GM21529 (cell line): ENCODE measurements at regions not wholly inside any gene's neighbourhood (a gene's known extent, or its start where the extent isn't known, plus 50 kb on each side); places are given as distances from the start of the nearest gene placed in this dataset.

Experiments
- ATAC-seq: cut with Tn5 transposase; IDR thresholded peaks from one replicate; pipeline ENCODE4 v1.9.1; 2021; ENCODE audit not compliant: unreplicated experiment

DNA sequence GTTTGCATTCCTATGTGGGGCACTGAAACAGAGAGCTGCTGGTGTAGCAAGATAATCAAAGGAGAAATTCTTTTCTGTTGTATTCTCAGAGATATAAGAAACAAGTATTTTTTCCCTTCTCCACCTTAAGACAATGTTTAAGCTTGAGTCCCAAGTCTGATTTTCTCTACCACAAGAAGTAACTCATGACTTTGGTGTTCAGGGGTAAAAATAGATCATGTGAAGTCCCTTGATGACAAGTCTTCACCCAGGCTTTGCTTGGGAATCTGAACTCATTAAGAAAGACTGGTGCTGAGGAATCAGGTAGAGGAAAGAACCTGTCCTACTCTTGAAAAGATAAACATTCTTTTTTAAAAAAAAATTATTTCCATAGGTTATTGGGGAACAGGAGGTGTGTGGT is 205.6 kb downstream of the ALDH8A1 start:
- ATAC-seq, result no peak

DNA sequence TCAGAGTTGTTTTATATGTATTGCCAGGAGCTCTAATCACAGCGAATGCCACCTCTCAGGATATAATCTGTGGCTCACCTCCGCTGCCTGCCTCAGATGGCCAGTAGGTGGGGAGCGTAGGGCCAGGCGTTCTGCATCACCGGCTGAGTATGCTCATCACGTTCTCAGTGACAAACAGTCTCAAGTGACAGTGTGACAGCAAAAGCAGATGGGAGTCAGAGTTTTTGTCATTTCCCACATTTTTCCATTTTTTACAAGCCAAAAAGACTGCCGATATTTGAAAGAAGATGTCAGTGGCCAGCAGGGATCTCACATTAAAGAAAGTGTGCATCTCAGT is 208.7 kb downstream of the ALDH8A1 start:
- no peak for ATAC-seq

DNA sequence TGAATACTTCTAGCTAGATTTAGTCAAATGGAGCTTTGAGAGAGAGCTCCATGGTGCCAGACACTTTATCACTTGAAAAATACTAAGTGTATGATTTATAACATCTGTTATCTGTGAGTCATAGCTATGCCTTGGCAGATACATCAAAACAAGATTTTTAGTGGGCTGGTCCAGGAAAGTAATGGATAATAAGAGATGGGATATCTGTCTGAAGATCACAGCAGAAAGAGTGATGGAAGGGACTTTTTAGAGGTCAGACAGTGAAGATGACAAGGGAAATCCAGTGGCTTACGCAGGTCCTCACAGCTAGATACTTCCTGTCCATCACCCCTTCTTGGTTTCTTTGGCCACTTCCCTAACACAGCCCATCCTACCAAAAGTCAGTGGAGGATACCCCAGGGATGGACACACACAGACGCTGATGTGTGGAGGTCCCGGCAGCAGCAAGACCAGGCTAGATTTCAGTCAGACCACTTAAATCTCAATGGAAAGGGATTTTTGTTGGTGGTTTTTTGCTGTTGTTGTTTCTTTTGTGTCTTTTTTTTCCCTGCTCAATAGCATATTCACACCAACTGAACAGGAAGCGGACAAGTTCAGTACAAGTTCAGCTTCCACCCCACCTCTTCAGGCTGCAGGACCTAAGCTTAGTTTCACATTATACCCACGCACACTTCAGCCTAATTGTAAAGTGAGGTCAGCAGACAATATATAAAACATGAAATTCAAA is 209.3 kb downstream of the ALDH8A1 start:
- no peak for ATAC-seq

DNA sequence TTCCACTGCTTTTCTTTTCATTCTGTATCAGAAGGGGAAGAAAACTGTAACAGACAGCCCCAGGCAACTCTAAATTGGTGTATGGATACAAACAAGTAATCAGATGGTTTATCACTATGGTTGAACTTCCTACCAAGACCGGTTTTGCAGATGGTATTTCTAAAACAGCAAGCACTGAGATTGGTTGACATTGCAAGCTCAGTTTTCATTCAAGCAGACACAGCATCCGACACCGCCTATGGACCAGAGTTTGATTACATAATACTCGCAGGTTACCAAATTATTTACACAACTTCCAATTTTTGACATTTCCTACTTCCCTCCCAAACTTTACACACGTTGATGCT is 209.9 kb downstream of the ALDH8A1 start:
- ATAC-seq, result no peak

DNA sequence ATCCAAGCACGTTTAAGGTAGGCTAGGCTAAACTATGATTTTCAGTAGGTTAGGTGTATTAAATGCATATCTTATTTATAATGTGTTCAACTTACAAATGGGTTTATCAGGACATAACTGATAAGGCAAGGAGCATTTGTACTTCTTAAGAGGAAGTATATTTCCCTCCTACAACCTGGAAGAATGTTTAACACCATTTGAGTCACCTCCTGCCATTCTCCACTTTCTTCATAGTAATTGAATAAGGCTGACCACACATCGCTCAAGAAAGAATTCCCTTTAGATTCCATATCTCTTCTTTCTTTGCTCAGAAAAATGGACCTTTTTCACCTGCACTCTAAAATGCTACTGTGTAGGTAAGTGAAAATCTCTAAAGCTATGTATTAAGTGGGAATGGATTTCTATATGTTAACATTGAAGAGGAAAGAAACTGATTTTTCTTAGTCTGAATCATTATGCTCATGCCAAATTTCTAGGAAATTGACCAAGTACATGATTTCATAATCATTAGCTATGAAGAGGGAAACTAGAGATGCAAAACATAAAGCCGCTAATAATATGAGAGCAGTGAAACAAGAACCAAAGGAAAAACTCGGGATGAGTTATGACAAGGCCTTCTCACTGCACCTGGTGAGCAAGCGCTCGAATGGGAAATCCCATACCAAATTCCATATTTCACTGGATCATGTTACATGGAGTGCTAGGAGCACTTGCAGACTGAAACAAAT is 210.4 kb downstream of the ALDH8A1 start:
- no peak for ATAC-seq

DNA sequence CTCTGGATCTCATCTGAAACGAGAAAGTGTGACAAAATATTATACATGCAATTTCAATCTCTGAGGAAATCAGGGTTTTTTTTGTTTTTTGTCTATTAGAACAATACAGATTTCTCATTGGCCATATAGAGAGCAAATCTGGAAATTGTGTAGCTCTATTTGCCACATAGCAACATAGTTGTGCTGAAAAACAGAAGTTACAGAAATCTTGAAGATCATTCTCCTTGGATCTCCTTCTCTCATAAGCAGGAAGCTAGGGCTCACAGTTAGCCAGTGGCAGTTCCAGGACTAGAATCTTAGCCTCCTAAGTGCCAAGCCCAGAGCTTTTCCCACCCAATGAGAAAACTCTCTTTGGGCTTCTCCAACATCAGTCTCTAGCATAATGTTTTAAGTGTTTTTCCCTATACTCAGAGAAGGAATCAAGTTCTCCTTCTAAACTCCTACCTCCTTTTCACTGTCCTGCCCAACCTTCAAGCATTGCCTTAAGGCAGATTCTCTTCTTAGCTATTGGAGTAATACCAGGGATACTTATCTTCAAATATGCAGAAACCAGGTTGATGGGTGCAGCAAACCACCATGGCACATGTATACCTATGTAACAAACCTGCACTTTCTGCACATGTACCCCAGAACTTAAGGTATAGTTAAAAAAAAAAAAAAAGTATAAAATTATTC is 211.6 kb downstream of the ALDH8A1 start:
- ATAC-seq, result no peak

DNA sequence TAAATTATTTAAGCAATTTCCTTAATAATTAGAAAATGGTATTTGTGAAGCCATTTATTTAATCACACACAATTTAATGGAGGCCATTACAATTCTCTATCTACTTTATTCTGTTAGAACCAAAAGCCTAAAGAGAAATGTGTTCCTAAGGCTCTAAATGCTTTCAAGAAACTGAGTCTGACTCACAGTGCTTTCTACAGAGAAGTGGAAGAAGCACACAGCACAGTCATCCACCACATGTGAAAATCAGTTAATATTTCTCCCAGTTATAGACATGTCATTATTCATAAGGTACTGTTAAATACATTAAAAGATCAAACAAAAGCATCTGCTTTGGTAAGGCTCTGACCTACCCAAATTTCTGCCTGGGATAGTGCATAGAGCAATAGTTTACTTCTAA is 214.4 kb downstream of the ALDH8A1 start:
- ATAC-seq, result no peak

DNA sequence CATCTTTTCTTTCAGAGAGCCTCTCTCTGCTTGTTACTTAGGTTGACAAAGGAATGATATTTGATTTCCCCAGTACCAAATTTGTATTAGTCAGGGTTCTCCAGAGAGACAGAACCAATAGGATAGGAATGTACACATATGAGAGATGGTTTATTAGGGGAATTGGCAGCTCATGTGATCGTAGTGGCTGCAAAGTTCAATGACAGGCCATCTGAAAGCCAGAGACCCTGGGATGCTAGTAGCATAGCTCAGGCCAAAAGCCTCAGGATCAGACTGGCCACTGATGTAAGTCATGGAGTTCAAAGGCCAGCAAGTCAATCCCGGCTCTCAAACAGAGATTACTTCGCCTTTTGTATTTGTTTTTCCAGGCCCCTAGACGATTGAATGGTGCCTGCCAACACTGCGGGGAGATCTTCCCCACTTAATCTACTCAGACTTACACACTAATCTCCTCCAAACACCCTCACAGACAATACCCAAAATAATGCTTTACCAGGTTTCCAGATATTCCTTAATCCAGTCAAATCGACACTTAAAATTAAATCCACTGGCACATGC is 215.5 kb downstream of the ALDH8A1 start:
- no peak for ATAC-seq

DNA sequence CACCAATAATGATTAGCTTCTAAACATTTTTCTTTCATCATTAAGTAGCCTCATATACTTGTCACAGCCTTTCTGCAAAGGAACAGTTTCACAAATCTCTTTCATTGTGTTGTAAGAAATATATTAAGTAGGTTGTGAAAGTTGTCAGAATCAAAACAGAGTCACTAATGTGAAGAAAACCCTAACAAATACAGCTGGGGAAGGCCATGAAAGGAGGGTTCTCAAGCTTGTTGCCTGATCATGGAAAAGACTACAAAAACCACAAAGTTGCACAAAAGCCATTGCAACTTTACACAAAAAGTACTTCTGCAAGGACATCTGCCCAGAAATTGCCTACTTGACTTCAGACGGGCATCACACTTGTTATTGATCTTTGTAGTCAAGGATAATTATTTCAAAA is 216.1 kb downstream of the ALDH8A1 start:
- ATAC-seq, result no peak

DNA sequence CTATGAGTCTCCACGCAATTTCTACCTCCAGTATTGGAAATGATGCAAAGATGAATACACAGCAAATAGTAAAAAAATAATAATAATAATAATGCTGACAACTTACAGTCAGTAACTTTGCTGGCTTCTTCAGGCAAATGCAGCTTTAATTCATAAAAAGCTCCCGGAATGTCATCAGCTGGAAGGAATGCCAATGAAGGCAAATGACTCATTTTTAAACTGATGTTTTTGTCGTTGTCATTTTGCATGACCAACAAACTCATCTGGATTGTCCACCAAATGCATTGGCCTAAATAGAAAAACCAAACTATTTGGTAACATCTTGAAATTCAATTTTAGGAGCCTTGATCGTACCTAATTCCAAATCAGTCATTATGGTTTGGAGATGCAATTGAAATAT is 217.1 kb downstream of the ALDH8A1 start:
- ATAC-seq, result no peak

DNA sequence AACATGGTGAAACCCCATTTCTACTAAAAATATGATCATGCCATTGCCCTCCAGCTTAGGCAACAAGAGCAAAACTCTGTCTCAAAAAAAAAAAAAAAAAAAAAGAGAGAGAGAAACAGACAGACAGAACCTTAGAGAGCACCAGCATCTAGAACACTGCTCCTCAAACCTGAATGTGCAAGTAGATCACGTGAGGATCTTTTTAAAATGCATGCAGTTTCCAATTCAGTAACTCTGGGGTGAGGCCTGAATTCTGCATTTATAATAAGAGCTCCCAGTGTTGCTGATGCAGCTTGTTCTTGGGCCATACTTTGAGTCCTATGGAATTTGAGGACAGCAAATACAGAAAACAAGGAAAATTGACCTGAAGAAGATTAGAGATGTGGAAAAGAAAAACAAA is 218.3 kb downstream of the ALDH8A1 start:
- ATAC-seq, result no peak

DNA sequence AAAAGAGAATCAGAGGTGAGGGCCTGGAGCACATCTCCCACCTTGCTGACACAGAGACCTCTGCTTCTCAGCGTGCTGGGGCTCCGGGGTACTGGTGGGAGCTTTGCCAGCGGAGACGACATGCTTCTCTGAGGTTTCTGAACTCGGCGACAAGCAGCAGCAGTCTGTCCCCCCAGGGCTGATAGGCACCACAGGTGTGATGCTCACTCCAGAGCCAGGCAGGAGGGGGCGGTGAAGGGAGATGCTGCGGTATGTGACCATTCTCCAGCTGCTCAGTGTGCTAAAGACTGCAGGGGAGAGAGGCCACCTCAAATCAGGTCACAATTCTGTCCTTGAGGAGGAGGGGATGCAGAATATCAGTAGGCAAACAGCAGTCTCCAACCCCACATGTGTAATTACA is 219.9 kb downstream of the ALDH8A1 start:
- ATAC-seq, result no peak

DNA sequence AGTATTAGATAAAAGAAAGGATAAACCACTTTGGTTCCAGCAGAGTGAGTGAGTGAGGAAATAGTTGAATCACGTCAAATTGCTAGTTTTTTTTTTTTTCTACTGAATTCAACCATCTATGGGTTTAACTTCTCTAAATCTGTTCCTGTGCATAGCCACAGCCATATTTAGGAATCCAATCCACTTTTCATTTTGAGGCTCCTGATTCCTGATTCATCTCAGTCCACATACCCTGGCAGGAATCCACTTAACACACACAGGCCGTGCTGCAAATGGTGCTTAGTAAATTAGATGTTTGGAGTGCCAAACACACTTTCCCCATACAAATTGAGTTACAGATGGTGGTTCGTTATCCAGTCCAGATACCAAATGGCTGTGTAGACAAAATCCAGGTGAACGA is 220.3 kb downstream of the ALDH8A1 start:
- ATAC-seq, result no peak

DNA sequence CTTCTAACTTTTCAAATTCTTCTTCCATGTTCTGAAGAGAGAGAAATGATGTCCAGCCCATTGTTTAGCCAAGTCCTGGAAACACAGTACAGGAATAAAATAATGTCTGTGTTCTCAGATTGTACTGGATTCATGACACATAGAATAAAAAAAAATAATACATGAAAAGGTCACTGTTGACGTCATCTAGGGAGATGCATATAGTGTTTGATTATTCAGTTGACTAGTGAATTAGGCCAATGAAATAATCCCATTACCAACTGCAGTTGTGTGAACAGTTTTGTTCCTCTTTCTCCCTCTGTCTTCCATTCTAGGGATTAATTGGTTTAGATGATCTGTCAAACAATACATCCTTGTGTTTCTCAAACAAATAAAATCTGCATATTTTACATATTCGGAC is 222.8 kb downstream of the ALDH8A1 start:
- ATAC-seq, result no peak

DNA sequence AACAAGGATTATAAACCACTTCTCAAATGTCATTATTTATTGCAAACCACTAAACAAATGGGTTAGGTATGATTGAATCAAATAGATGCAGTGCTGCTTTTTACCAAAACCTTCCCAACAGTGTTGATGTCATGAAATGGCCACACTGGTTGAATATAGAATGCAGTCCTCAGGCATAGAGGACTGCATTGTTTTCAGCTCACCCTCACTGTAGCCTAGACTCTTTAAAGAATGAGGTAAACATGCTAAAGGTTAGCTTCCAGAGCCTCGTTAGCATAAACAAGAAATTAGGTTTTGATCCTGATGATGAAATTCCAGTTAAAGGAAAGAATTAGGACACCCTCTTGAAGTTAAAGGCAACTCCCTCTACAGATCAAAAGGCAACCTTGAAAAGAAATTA is 224.3 kb downstream of the ALDH8A1 start:
- ATAC-seq, result no peak

DNA sequence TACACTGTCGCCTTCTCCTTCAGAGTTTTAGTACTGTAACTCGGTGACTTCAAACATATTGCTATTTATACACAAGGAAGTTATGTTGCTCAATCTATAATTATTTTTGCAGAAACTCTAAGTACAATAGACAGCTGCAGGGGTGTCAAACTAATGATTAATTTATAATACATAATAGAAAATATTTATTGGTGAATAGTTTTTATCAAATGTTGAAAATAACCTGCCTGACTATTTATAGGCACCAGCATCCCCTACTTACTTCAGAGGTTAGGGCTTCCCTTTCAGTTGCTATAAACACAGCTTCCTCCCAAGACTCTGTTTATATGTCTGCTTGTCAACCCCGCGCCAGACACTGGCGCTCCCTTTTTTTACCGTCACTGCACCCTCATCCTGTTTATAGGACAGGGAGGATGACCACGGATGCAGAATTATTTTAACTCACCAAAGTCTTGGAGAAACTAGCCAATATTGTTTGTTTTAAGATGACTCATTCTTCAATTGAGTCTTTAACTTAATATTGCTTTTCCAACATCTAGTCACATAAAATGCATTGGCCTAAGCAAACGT is 225.0 kb downstream of the ALDH8A1 start:
- ATAC-seq, result no peak

DNA sequence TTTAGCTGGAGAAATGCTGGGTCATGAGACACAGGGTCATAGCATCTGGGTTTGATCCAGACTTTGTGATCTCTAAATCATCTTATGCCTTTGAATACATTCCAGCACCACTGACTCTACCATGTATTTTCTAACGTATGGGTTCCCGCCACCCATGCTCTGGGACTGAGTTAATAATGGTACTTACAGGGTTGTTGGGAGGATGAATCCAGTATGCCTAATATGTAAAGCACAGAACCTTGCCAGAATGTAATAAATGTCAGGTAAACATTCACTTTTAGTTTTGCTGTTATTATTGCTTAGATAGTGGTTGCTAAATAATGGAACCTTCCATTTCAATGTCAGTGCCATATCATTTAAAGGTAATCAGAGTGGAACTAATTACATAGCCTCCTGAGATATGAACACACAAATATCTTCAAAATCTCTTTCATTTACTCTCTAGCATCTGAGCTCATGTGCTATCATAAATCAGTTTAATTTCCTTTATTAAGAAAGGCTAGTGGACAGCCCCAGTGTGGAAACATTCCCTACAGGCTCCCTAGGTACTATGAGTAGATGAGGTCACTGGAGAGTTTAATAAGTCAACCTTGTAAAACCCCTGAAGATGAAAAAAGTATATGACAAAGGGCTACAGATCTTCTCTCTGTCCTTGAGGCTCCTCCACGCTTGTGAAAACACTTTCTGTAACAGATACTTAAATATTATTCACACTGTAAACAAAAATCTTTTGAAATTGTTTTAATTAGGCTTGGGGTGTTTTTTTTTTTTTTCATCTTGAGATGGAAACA is 226.6 kb downstream of the ALDH8A1 start:
- no peak for ATAC-seq

DNA sequence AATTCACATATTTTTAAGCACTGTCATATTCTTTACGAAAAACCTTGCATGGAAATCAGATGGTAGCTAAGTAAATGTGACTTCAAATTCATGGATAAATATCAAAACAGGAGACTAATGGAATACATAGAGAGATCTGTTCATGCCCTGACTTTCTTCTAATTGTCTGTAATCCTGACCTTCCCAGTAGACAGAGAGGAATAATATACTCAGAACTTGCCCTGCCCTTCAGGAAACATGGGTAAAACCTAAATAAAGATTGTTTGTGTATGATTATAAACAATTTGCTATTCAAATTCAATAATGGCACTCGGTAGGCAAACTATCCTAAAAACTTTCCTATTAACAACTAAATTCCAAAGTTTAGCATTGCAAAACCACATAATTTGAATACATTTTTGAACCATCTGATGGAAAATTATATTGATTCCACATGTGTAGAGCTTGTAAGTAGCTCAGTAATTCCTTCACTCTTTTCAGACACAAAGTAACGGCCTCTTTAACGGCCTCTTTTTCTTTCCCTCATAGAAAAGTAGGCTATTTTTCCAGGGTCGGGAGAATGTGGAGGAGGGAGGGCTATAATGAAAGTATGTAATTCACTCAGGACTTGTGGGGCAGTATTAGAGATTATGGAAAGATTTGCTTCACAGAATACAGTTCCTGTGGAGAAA is 227.6 kb downstream of the ALDH8A1 start:
- ATAC-seq, result no peak

DNA sequence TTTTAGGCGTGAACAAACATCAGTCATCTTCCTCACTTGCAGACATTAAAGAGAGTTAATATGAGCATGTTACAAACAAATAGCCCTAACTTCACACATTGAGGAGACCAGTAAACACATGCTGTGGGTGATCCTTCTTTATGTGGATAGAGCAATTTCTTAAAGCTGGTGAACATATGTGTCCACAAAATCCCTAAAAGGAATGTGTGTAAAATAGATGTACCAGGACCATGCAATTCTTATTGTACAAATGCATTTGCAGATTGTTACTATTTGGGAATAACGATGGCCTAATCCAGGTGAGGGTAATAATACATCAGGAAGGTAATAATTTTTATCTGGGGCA is 228.9 kb downstream of the ALDH8A1 start:
- no peak for ATAC-seq

DNA sequence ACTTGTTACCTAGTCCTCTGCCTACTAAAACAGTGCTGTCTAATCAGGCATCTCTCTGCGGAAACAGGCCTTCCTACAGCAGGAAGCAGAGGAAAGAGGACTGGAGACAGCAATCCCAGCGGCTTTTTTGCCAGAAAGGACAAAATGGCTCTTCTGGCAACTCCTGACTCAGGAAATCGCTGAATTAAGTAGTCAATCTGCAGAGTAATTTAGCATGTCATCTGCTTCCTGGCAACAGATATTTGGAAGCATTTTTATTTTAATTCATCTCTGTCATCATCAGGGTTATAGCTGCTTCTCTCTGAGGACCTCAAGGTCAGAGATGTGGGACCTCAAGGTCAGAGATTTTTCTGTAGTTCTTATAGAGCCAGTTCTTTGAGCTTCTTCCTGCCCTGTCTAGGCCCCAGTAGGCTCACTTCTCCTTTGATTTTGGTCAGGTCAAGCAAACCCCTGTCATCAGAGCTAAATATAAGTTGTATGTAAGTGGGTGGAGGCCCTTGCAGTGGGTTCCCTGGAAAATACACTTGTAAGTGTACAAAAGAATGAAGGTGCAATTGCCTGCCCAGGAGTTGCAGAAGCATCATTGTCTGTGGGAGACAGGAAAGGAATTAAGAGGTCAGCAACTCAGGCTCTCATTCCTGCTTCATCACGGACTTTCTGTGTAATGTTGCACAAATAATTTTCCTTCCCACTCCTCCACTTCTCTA is 229.4 kb downstream of the ALDH8A1 start:
- no peak for ATAC-seq
